CD8-positive, alpha-beta memory T cell (primary cell): ENCODE measurements at regions not wholly inside any gene's neighbourhood (a gene's known extent, or its start where the extent isn't known, plus 50 kb on each side); places are given as distances from the start of the nearest gene placed in this dataset.

Experiments used
- CTCF ChIA-PET: fragments of 350-600 bp; sonication (Branson Sonifier 250); formaldehyde crosslinking; loops from one replicate; lab custom pipeline; 2021; ENCODE audit warnings: antibody characterized with exemption; lab: Charles Lee
- POLR2A ChIA-PET: fragments of 350-600 bp; sonication (Branson Sonifier 250); formaldehyde crosslinking; loops from one replicate; lab custom pipeline; 2021; ENCODE audit warnings: antibody characterized with exemption; lab: Charles Lee
- DNase-seq, 5 donors: peaks; one replicate each; pipeline versions ENCODE4 v3.0.0 to v3.0.0-alpha.2; 2020 to 2022; ENCODE audit warnings: mixed read lengths in 1 of 5
- H3K27ac ChIP-seq: one replicate; pipeline ENCODE4 v1.7.0; 2013; ENCODE audit warnings: low read depth, mild to moderate bottlenecking, low read length, moderate library complexity
- H3K27me3 ChIP-seq: 2 replicates; pipeline ENCODE4 v1.7.0; 2013; ENCODE audit warnings: low read length, mild to moderate bottlenecking; ENCODE audit not compliant: insufficient read depth, poor library complexity, severe bottlenecking
- H3K36me3 ChIP-seq: 2 replicates; pipeline ENCODE4 v1.7.0; 2013; ENCODE audit warnings: mild to moderate bottlenecking, low read length, moderate library complexity; ENCODE audit not compliant: insufficient read depth
- H3K4me1 ChIP-seq: 2 replicates; pipeline ENCODE4 v1.7.0; 2013; ENCODE audit warnings: mild to moderate bottlenecking, low read length, moderate library complexity; ENCODE audit not compliant: insufficient read depth
- H3K4me3 ChIP-seq: 2 replicates; pipeline ENCODE4 v1.7.0; 2013; ENCODE audit warnings: mild to moderate bottlenecking, low read length
- H3K9me3 ChIP-seq: 2 replicates; pipeline ENCODE4 v1.7.0; 2013; ENCODE audit warnings: mild to moderate bottlenecking, low read length
- H3K27ac Mint-ChIP-seq, 8 donors: one replicate each; pipeline ENCODE4 v1.8.0; 2020 to 2021; ENCODE audit warnings: mixed read lengths in 8 of 8, mild to moderate bottlenecking in 6 of 8, inconsistent platforms in 3 of 8, moderate library complexity in 3 of 8
- H3K27me3 Mint-ChIP-seq, 2 donors: one replicate each; pipeline ENCODE4 v1.8.0; 2020 to 2021; ENCODE audit warnings: mixed read lengths in 2 of 2, mild to moderate bottlenecking in 1 of 2, moderate library complexity in 1 of 2
- H3K36me3 Mint-ChIP-seq, 3 donors: one replicate each; pipeline ENCODE4 v1.8.0; 2020 to 2021; ENCODE audit warnings: mixed read lengths in 3 of 3, inconsistent platforms in 1 of 3, mild to moderate bottlenecking in 1 of 3
- H3K4me1 Mint-ChIP-seq, 3 donors: one replicate each; pipeline ENCODE4 v1.8.0; 2020 to 2021; ENCODE audit warnings: mixed read lengths in 3 of 3, inconsistent platforms in 1 of 3, mild to moderate bottlenecking in 1 of 3
- H3K4me3 Mint-ChIP-seq, 7 donors: one replicate each; pipeline ENCODE4 v1.8.0; 2020 to 2021; ENCODE audit warnings: mixed read lengths in 7 of 7, mild to moderate bottlenecking in 6 of 7, moderate library complexity in 4 of 7, inconsistent platforms in 2 of 7
- H3K9me3 Mint-ChIP-seq, 5 donors: one replicate each; pipeline ENCODE4 v1.8.0; 2020 to 2022; ENCODE audit warnings: mixed read lengths in 5 of 5, mild to moderate bottlenecking in 3 of 5, moderate library complexity in 2 of 5, inconsistent platforms in 1 of 5

DNA sequence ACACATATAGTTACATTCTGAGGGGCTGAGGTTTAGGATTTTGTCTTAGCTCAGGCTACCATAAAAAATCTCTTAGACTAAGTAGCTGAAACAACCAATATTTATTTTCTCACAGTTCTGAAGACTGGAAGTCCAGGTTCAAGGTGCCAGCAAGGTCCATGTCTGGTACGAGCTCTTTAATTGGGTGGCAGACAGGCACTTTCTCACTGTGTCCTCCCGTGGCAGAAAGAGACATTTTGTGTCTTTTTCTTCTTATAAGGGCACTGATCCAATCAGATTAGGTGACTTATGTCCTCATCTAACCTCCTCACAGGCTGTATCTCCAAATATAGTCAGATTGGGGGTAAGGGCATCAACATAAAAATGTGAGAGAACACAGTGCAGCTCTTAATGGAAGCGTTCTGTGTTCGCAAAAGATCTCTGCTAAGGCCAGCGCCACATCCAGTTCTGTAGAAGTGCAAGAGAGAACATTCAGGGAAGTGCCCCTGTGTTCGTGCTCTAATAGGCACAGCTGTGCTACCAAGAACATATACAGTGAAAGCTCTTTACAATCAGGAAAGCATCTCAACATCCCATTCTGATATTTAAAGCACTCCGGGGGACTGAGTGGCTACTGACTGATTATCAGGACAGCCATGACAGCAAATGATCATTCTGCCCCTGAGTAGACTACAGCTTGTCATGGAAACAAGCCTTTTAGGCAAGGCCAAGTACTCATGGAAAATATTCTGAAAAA is 819.2 kb downstream of the LIG4 start:
- CTCF ChIA-PET, result no interaction called here
- POLR2A ChIA-PET, result no interaction called here
- H3K27ac Mint-ChIP-seq, result no peak overlapping the region
- H3K4me1 Mint-ChIP-seq, result no peaks in the 10 kb centered on the region
- H3K4me3 Mint-ChIP-seq, result no peak overlapping the region
- Histone ChIP-seq H3K9me3 (no peaks in the 10 kb centered on the region), H3K27me3 (no peaks in the 10 kb centered on the region), H3K27ac (no peak overlapping the region), H3K36me3 (no peaks in the 10 kb centered on the region), H3K4me1 (no peaks in the 10 kb centered on the region), H3K4me3 (no peak overlapping the region)
- no peak for DNase-seq
- peaks cover 3 to 13% (median 5%) of the 10 kb centered on the region in 5 donors for H3K9me3 Mint-ChIP-seq
- no peaks in the 10 kb centered on the region for H3K36me3 Mint-ChIP-seq
- H3K27me3 Mint-ChIP-seq, result no peaks in the 10 kb centered on the region

DNA sequence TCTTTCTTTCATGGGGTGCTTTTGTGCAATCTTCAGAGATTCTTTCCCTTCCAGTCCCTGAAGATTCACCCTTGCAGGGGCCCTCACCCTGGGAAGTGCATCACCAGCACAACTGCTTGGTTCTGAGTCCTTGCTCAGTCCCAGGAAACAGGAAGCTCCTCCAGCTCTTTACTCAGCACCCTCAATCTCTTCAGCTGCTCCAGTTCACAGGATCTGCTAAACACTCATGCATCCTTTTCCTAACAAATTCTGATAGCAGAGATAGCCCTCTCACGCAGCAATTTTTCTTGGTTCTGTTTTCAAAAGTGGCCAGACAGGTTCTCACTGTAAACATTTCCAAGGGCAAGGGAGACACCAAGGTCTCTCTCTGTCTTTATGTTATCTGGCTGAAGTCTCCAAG is 823.1 kb downstream of the LIG4 start:
- Mint-ChIP-seq H3K4me1 (no peaks in the 10 kb centered on the region), H3K27me3 (no peaks in the 10 kb centered on the region), H3K27ac (no peak overlapping the region), H3K9me3 (peaks cover 0 to 7% (median 3%) of the 10 kb centered on the region in 5 donors), H3K4me3 (no peak overlapping the region), H3K36me3 (no peaks in the 10 kb centered on the region)
- no peaks in the 10 kb centered on the region for H3K9me3 ChIP-seq
- no peak overlapping the region for H3K4me3 ChIP-seq
- POLR2A ChIA-PET, result no interaction called here
- no peaks in the 10 kb centered on the region for H3K27me3 ChIP-seq
- no peaks in the 10 kb centered on the region for H3K36me3 ChIP-seq
- no peaks in the 10 kb centered on the region for H3K4me1 ChIP-seq
- CTCF ChIA-PET, result no interaction called here
- DNase-seq, result no peak
- no peak overlapping the region for H3K27ac ChIP-seq

- Mint-ChIP-seq H3K27ac (no peak overlapping the region), H3K4me1 (no peaks in the 10 kb centered on the region), H3K4me3 (no peak overlapping the region), H3K9me3 (peaks cover 0 to 11% (median 0%) of the 10 kb centered on the region in 5 donors), H3K27me3 (no peaks in the 10 kb centered on the region), H3K36me3 (no peaks in the 10 kb centered on the region)
- no peaks in the 10 kb centered on the region for H3K9me3 ChIP-seq
- no peak overlapping the region for H3K27ac ChIP-seq
- H3K36me3 ChIP-seq, result no peaks in the 10 kb centered on the region
- CTCF ChIA-PET, result no interaction called here
- H3K4me3 ChIP-seq, result no peak overlapping the region
- H3K27me3 ChIP-seq, result no peaks in the 10 kb centered on the region
- H3K4me1 ChIP-seq, result no peaks in the 10 kb centered on the region
- POLR2A ChIA-PET, result no interaction called here
- no peak for DNase-seq
These were observed 819.6 kb upstream of the ARGLU1 start for GRCh38 chr13:107387525-107387924.

- H3K27ac Mint-ChIP-seq, result no peak overlapping the region
- Histone ChIP-seq H3K36me3 (no peaks in the 10 kb centered on the region), H3K27me3 (no peaks in the 10 kb centered on the region), H3K4me3 (no peak overlapping the region), H3K27ac (no peak overlapping the region), H3K4me1 (no peaks in the 10 kb centered on the region), H3K9me3 (no peaks in the 10 kb centered on the region)
- ChIA-PET CTCF (no interaction called here), POLR2A (no interaction called here)
- no peak overlapping the region for H3K4me3 Mint-ChIP-seq
- no peaks in the 10 kb centered on the region for H3K27me3 Mint-ChIP-seq
- no peak for DNase-seq
- no peaks in the 10 kb centered on the region for H3K4me1 Mint-ChIP-seq
- peaks cover 0 to 14% (median 9%) of the 10 kb centered on the region in 5 donors for H3K9me3 Mint-ChIP-seq
- no peaks in the 10 kb centered on the region for H3K36me3 Mint-ChIP-seq
These were observed 811.6 kb upstream of the ARGLU1 start for GRCh38 chr13:107379407-107380155.

DNA sequence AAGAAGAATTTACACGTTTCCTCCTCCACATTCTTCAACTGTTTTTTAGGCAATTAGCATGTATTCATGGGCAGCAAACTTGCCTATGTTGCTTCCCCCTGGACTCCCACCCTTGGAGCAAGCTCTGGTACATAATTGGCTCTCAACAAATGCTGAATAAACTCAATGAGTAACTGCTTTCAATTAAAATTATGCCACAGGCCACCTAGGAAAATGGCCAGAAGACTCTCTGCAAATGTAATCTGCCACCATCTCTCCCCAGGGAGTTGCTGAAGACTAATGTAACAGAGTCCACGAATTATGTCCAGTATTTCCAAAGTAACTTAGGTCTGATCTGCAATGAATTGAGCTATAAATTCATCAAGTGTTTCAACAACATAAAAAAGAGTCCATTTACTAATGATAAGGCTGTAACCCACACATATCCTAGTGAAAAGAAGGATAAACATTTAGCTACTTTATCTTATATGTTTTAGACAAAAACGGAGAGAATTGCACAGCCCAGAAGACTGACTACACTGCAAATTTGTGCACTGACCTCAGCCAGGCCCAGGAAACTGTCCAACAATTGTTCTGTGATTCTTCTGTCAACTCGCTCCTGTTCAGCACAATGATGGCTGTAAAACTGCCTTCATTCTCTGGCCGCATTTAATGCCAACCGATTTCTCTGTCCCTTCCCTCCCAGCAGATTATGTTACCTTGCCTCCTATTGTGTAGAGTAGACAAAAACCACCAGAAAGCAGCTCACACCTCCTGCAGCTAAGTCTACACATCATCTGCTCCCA is 808.6 kb upstream of the ARGLU1 start:
- no peak overlapping the region for H3K27ac Mint-ChIP-seq
- H3K9me3 Mint-ChIP-seq, result peaks cover 4 to 19% (median 5%) of the 10 kb centered on the region in 5 donors
- POLR2A ChIA-PET, result no interaction called here
- no peaks in the 10 kb centered on the region for H3K4me1 ChIP-seq
- no peaks in the 10 kb centered on the region for H3K9me3 ChIP-seq
- CTCF ChIA-PET, result no interaction called here
- H3K27ac ChIP-seq, result no peak overlapping the region
- H3K36me3 Mint-ChIP-seq, result no peaks in the 10 kb centered on the region
- H3K4me3 ChIP-seq, result no peak overlapping the region
- no peaks in the 10 kb centered on the region for H3K27me3 Mint-ChIP-seq
- no peak for DNase-seq
- no peaks in the 10 kb centered on the region for H3K27me3 ChIP-seq
- no peaks in the 10 kb centered on the region for H3K36me3 ChIP-seq
- no peaks in the 10 kb centered on the region for H3K4me1 Mint-ChIP-seq
- H3K4me3 Mint-ChIP-seq, result no peak overlapping the region

DNA sequence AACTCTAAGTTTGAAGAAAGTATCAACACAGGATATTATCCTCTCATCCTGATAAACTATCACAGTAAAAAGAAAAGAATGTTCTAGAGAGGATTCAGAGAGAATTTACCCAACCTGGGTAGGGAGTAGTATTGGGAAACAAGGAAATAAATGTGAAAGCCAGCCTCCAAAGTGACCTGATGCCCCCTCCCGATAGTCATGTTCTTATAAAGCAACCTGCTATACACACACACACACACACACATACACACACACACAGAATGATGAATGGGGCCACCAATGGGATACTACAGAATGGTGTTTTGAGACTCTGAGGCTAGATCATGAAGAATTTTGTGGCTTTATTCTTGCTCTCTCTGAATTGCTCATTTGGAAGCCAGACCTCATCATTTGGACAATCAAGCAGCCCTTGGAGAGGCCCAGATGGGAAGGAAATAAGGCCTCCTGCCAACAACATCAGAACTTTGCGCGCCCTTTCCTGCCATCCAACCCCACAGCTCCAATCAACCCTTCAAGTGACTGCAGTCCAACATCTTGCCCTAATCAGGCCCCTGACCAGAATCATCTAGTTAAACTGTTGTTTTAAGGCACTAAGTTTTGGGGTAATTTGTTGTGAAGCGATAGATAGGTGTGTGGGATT is 807.9 kb upstream of the ARGLU1 start:
- CTCF ChIA-PET, result no interaction called here
- POLR2A ChIA-PET, result no interaction called here
- Histone ChIP-seq H3K4me3 (no peak overlapping the region), H3K4me1 (no peaks in the 10 kb centered on the region), H3K9me3 (no peaks in the 10 kb centered on the region), H3K27me3 (no peaks in the 10 kb centered on the region), H3K27ac (no peak overlapping the region), H3K36me3 (no peaks in the 10 kb centered on the region)
- no peaks in the 10 kb centered on the region for H3K27me3 Mint-ChIP-seq
- H3K9me3 Mint-ChIP-seq, result peaks cover 4 to 19% (median 6%) of the 10 kb centered on the region in 5 donors
- no peak overlapping the region for H3K27ac Mint-ChIP-seq
- no peaks in the 10 kb centered on the region for H3K4me1 Mint-ChIP-seq
- H3K36me3 Mint-ChIP-seq, result no peaks in the 10 kb centered on the region
- no peak overlapping the region for H3K4me3 Mint-ChIP-seq
- no peak for DNase-seq

DNA sequence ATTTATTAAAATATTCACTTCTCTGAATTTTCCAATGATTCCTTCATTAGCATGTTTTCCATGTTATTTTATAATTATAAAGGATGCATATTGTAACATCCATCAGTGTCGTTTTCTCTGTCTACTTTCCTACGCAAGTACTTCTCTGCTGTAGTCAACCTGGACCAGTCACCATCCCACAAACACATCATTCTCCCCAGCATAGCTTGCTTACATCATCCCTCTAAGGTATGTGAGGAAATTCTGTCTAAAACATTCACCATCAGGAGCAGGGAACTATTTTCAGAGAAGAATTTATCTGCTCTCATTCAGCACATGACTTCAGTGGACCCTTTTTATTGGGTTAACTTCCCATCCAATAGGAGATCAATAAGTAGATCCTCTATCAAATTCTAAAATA is 806.1 kb upstream of the ARGLU1 start:
- no peak overlapping the region for H3K27ac ChIP-seq
- POLR2A ChIA-PET, result no interaction called here
- Mint-ChIP-seq H3K36me3 (no peaks in the 10 kb centered on the region), H3K27ac (no peak overlapping the region), H3K27me3 (no peaks in the 10 kb centered on the region), H3K4me1 (no peaks in the 10 kb centered on the region), H3K4me3 (no peak overlapping the region), H3K9me3 (peaks cover 2 to 11% (median 6%) of the 10 kb centered on the region in 5 donors)
- H3K9me3 ChIP-seq, result no peaks in the 10 kb centered on the region
- no peak overlapping the region for H3K4me3 ChIP-seq
- no peaks in the 10 kb centered on the region for H3K27me3 ChIP-seq
- H3K36me3 ChIP-seq, result no peaks in the 10 kb centered on the region
- DNase-seq, result no peak
- no peaks in the 10 kb centered on the region for H3K4me1 ChIP-seq
- CTCF ChIA-PET, result no interaction called here

GRCh38 chr13:107373551-107373950 is 805.6 kb upstream of the ARGLU1 start:
- H3K9me3 ChIP-seq, result no peaks in the 10 kb centered on the region
- Mint-ChIP-seq H3K27ac (no peak overlapping the region), H3K27me3 (no peaks in the 10 kb centered on the region), H3K4me1 (no peaks in the 10 kb centered on the region), H3K36me3 (no peaks in the 10 kb centered on the region), H3K9me3 (peaks cover 2 to 12% (median 9%) of the 10 kb centered on the region in 5 donors), H3K4me3 (no peak overlapping the region)
- H3K27me3 ChIP-seq, result no peaks in the 10 kb centered on the region
- no peaks in the 10 kb centered on the region for H3K4me1 ChIP-seq
- no peaks in the 10 kb centered on the region for H3K36me3 ChIP-seq
- H3K27ac ChIP-seq, result no peak overlapping the region
- H3K4me3 ChIP-seq, result no peak overlapping the region
- ChIA-PET POLR2A (no interaction called here), CTCF (no interaction called here)
- no peak for DNase-seq
